ENCODE measurements at regions not wholly inside any gene's neighbourhood (a gene's known extent, or its start where the extent isn't known, plus 50 kb on each side); places are given as distances from the start of the nearest gene placed in this dataset.
A peak's percentile ranks its signal among the peaks of the same experiment; 100 is the strongest.

DNA sequence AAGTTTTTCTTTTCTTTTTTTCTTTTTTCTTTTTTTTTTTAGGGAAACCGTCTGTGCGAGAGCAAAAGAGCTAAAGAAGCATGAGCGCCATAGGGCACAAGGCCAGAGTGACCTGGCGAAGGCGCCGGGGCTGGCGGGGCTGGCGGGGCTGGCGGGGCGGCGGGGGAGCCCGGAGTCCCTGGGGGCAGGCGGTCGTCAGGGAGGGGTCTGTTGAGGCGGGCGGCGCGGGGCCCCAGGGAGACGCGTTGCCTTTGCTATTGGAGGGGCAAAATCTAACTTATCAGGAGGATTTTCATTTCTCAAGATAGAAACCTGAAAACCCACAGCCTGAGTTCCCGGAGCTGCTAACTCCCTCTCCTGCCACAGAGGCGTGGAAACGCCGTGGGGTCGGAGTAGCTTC is 135.6 kb upstream of the SMAD1 start:
- no peak for DNase-seq (ENCODE audit: low spot score)

DNA sequence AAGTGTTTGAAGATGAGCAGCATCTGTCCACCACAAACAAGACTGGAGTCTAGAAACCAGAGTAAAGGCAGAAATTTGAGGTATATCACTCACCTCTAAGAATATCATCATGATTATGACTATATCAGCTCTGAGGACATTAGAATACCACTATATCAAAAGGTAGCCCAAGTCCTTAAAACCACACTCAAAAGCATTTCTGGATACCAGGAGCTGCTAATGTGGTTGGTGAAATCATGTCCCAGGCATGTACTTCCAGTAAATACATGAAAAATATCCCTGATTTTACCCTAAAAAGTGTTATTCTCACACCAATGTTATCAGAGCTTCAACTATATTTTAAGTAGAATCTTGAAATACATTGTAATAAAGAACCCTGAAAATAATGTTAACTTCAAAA is 136.3 kb upstream of the SMAD1 start:
- DNase-seq (ENCODE audit: low spot score) = no peak

DNA sequence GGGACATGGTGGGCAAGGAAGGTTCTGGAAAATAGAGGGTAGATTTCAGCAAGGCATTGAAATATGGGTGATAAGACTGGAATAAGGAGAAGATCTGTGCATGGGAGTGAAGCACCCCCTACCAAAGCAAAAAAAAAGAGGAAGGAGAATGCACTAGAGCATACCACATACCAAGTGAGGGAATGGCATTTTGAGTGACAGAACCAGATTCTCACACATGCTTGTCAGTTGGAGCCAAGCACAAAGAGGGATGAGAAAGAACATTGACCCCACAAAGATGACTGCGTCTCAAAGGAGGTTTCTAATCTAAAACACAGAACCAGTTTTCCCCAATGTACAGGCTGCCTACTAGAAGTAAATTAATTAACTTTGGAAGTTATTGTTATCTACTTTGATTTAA is 140.3 kb upstream of the SMAD1 start:
- no peak for DNase-seq (ENCODE audit: low spot score)

DNA sequence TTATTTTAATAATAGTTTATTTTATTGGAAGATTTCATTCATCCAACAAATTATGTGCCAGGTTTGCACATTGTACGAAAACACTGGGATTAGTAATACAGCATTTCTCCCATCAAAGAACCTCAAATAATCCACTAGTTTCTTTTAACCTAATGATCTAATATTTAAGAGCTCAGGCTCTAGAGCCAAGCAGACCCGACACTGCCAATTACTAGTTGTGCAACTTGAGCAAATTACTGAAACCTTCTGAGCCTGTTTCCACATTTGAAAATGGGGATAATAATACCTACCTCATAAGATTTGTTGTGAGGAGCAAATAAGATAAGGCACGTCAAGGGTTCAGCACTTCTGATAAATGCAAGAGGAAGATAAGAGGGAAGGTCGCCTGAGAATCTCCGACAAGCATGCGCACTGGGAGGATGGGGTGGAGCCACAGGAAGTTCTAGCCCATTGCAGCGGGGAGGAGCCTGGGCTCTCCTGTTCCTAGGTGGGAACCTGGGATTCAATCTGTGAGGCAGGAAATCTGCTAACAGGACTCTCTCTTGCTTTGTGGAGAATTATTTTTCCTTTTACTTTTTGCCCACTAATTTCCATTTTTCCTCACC is 141.5 kb upstream of the SMAD1 start:
- DNase-seq (ENCODE audit: low spot score) = no peak

DNA sequence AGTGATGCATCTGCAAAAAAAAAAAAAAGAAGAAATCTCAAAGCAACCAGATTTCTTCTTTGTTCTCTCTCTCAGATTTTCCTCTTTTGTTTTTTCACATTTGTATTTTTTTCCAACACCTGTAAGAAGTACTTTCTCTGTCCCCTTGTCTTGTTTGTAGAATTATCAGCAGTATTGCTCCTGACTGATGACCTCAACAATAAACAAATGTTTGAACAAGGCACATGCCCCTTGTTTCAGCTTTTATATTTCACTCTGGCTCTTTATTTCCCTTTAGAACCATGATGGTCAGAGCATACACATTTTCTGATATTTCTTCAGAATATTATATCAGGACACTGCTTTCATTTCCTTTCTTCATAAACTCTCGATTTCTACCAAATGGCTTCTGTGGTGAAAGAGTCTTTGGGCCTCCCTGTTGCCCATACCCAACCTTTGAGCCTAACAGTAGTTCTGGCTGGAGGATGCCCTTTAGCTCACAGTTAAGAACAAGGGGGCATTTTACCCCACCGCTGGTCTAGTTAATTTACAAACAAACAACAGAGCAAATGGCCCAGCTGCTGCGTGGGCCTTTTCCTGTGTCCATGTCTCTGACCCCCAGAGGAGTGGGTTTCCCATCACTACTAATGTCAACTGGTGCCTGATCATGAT is 142.5 kb upstream of the SMAD1 start:
- DNase-seq (ENCODE audit: low spot score) = no peak

DNA sequence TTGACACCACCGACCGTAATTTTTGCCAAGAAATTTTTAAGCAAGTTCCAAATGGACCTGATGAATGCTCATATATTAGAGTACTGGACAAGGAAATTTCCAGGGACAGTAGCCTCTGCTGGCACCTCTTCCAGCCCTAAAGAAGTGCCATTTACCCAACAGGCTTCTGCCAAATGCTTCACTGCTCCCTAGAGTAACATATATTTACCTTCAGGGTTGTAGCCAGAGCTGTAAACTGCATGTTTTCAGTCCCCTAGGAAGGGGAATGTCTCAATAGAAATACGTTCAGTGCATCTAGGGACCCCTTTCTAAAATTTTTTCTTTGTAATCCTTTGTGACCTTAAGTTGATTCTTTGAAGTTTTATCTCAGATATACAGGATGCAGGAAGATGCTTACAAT is 143.1 kb upstream of the SMAD1 start:
- no peak for DNase-seq (ENCODE audit: low spot score)

DNA sequence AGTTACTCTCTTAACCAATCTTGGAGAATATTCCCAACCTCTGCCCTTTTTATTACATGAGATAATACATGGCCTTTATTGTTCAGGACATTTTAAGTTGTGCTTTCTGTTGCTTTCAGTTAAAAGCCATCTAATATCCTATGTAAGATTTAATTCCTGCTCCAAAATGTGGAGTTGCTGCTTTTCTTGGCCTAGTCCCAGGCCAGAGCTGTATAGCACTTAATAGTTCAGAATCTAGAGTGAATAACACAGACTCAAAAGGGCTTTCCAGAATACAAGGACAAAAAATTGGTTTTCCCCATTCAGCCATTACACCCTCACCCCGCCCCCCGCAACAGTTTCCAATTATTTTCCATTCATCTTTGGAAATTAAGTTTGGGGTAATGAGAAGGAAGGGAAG is 144.3 kb upstream of the SMAD1 start:
- no peak for DNase-seq (ENCODE audit: low spot score)

DNA sequence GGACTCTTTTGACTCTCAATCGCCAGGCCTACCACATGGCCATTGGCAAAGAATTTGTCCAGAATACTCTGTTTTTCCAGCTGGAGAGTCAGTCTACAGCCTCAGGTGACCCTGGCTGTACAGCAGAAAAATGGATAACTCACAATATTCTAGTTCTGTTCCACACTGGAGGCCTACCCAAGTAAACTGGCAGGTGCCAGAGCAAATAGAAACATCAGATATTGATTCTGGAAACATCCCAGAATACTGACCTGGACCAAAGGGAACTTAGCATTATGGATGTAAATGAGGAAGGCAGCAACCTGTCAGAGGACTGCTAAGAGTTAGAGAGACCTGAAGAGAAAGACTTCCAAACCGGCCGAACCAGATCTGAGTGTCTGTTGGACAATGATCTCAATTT is 147.9 kb upstream of the SMAD1 start:
- no peak for DNase-seq (ENCODE audit: low spot score)

DNA sequence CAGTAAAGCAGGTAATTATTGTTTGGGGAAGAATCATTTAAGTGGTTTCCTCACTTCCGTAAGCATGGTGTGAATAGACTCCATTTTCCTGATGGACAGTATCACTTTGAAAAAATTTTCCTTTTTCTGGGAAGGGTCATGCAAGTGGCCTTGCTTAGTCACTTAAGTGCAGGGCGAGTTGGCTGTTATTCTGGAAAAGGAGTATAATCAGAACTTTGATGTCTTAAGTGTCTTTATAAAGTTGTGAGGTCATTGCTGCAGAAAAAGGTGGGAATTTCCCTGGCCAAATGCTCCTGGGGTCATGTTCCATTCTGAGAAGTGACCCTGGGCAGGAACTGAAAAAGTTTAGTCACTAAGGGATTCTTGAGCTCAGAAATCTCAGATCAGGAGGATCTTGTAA is 146.1 kb upstream of the OTUD4 start:
- no peak for DNase-seq (ENCODE audit: low spot score)

DNA sequence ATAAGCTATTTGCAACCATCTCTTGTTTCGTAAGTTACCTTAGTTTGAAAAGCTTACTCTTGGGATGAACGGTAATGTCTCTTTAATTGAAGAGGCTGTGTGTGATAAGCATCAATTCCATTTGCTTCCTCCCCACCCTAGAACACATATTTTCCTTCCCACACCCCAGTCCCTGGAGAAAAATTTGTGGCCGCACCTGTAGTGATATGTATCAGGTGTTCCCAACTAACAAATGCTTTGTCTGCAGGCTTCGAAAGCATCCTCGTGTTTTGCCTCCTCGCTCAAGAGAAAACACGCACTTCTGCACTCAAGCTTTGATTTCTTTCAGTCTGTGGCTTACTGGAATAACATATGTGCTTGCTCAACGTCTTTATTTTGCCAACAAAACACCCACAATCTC is 143.8 kb upstream of the OTUD4 start:
- no peak for DNase-seq (ENCODE audit: low spot score)

DNA sequence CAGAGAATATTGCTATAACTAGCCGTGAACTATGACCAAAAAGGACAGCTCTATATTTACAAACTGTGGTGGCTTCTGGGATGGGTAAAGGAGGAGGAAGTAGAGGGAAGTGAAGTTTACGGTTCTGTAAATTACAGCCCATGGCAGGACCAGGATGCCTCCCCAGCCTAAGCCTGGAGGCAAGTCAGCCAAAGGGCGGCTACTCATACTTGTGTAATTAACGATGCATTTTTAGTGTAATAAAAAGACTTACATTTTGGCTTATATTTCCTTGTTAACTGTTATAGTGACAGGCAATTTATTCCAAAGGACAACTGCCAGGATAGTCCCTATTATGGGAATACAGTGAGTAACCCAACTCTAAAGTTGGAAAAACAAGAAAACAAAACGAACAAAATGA is 139.9 kb upstream of the OTUD4 start:
- DNase-seq (ENCODE audit: low spot score) = no peak

DNA sequence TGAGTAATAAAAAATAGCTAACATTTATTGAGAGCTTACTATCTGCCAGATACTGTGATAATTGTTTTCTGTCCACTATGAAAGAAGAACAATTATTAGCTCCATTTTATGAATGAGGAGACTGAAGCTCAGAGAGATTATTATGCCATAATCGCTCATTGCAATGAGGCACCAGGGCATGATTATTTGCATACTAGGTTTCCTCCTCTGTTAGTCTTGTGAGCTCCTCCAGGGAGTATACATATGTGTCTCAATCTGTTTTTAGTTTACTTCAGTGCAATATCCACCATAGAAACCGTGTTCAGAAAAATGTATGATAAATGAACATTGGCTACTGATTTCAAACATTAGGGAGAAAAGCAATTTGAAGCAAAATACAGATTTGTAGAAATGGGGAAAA is 139.4 kb upstream of the OTUD4 start:
- no peak for DNase-seq (ENCODE audit: low spot score)

DNA sequence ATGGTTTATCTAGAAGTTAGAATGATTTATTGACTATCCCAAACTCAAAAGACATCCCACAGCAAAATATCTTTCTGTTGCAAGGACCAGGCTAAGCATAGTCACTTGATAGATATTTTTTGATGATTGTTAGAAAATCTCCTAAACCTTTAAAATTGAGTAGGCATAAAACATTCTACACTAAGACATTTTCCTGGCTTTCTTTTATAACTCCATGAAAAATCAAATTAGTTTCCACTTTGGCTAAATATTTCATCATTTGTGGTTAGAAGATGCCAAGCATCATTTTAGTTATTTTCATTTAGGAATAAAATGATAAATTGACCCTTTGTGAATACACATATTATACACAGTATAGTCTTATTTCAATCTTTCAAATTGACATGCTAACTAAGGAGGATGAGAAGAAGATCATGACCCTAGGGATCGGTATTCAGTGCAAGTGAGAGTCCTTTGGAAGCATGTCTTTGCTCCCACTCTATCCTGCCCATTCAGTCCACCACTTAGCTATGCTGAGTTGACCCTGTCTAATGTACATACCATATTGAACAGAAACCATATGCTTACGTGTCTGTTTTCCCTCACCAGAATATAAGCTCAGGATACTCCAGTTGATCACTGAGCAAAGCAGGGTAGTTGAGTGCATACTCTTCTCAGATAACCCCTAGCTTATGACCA is 136.6 kb upstream of the OTUD4 start:
- DNase-seq (ENCODE audit: low spot score) = no peak

DNA sequence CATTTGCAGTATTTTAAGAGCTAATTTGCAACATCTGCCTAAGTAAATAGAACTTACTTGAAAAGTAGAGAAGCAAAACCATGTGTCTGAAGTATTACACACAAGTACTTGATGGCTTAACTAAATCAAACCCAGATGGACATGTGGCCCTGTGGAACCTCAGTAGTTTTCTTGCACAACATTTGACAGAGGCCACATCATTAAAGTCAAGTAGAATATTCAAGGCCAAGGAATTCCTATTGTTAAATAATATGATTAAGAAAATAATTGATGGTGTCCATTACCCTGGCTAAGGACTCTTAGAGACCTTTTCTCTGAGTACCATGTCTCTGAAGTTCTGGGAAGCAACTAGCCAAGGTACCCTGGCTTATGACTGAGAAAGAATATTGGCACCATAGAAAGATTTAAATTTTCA is 135.4 kb upstream of the OTUD4 start:
- DNase-seq (ENCODE audit: low spot score) = no peak

DNA sequence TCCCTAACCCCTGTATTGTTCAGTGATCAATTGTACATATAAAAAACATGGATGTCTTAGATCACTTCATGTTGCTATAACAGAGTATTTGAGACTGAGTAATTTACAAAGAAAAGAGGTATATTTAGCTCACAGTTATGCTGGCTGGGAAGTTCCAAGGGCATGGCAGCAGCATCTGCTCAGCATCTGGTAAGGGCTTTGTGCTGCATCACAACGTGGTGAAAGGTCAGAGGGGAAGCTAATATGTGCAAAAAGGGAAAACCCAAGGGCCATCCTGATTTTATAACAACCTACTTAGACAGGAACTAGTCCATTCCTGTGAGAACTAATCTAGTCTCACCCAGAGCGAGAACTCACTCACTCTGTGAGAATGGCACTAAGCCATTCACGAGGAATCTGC is 128.2 kb upstream of the OTUD4 start:
- DNase-seq (ENCODE audit: low spot score) = no peak

DNA sequence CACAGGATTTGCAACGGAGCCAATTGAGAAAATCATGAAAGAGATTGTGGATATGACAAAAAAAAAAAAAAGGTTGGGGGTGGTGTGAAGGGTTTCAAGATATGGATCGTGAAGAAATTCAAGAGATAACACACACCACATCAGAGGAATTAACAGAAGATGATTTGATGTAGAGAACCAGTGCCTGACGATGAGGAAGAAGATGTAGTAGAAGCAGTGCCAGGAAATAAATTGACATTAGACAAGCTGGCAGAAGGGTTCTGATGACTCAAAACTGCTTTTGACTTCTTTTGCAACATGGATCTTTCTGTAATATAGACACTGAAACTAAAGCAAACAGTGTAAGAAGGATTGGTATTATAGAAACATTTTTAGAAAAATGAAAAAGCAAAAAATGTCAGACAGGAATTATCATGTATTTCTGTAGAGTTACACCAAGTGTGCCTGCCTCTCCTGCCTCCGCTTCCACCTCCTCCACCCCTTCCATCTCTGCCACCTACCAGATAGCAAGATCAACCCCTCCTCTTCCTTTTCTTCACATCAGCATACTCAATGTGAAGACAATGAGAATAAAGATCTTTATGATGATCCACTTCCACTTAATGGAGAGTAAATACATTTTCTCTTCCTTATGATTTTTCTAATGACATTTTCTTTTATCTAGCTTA is 127.5 kb upstream of the OTUD4 start:
- peak; percentile 7 for DNase-seq (ENCODE audit: low spot score)

DNA sequence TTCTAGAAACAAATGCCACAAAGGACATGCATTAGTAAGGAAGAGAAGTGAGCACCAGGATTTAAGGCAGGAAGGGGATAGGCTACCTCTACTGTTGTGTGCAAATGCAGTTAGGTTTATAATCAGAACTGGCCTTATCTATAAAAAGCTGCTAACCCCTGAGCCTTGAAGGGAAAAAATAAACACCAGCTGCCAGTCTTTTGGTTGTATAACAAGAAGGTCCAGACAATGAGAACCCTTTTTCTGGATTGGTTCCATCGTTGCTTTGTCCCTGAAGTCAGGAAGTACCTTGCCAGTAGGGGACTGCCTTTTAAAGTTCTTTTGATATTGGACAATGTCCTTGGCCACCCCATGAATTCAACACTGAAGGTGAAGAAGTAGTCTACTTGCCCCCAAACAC is 126.7 kb upstream of the OTUD4 start:
- no peak for DNase-seq (ENCODE audit: low spot score)

DNA sequence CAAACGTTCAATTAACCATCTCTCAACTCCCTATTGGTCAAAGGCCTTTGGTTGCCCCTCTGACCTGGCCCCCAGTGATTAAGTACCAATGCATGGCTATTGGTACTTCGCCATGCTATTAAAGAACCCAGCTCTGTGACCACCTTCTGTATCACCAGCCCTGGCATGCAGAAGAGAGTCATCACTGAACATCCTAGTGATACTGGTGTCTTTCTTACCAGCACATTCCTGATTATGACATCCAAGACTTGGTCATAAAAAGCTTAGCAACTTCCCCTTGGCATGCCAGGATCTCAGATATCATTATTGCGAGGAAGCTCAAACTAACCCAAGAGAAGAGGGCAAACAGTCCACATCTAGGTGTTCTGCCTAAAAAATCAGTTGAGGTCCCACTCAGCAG is 122.3 kb upstream of the OTUD4 start:
- no peak for DNase-seq (ENCODE audit: low spot score)

DNA sequence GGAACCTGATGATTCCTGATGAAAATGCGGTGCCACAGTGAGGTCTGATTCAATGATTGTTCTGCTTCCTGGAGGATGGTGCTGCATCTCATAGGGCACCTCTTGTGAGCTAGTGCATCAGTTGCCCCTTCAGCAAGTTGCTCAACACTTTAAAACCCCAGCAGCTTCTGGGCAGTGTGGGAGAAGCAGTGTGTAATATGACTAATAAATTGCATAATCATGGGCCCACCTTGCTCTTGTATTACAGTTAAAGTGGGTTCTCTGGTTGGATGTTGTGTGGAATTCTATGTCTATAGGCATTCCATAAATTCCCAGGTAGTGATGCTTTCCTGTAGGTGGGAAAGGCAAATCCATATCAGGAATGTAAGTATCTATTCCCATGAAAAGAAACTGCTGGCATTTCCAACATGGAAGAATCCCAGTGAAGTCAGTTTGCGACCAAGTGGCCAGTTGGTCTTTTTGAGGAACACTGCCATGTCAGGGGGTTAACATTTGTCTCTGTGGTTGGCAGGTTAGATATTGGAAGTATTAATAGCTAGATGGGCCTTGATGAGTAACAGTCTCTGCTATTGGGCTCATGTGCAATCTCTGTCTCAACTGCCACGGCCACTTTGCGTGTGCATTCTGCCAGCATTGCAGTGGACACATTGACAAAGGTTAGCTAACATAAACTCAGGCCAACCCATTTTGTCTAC is 121.1 kb upstream of the OTUD4 start:
- DNase-seq (ENCODE audit: low spot score) = no peak

DNA sequence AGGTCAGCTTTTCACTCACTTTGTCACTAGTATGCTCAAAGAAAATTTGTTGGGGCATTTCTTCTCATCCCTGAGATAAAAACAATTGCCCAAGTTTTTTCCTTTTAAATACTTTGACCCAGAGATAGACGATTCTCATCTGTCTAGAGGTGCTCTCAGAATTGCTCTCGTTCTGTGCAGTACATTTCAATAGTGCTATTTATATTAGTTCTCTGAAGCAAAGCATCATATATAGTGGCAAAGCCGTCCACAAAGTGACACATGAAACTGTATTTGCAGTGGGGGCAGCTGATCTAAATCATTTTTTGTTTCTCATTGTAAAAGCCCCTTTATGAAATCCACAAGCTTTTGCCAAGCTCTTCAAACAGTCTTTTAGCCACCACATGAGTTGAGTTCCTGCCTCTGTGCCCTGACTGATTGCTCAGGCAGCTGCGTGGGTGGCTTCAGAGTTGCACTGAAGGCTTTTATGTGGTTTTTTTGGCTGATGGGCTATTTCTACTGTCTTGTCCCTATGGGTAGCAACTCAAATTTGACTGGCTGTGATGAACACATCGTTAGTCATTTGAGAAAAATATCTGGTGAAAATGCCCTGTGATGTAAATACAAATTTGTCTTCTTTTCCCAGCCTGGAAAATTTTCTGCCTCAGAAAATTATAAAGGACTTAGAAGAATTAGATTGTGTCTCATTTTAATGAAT is 119.1 kb upstream of the OTUD4 start:
- DNase-seq (ENCODE audit: low spot score) = peak; percentile 56

DNA sequence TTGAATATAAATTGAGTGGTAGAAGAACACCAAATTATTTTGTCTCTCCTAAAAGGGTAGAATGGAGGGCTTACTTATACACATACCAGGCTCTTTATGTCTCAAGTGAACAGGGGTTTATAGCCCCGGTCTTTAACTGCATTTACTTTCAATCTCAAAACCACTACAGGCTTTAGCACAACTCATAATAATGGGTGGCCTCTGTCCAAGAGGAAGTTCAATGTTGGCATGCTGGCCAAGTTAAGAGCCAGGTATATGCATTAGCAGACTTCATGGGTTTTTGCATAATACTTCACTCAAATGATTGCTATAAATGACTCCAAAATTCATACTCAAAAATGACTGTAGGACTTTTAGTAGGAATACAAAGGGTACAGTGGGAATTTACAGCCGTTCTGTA is 118.5 kb upstream of the OTUD4 start:
- no peak for DNase-seq (ENCODE audit: low spot score)

DNA sequence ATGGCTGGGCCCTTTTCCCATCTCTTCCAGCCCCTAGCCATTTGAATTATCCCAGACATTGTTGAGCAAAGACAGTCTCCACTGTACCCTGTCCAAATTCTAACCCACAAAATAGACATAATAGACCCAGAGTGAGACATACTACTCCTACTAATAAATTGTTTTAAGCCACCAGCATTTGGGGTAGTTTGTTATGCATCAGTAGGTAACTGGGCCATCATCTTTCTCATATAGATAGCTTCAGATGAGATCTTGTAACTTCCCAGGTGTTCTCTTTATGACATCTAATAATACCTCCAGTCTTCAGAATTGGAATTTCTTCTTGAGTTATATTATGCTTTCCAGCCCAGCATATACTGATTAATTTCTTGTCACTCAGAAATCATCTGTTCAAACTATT is 117.2 kb upstream of the OTUD4 start:
- no peak for DNase-seq (ENCODE audit: low spot score)
